Fibroblast of lung (primary cell): ENCODE measurements at regions not wholly inside any gene's neighbourhood (a gene's known extent, or its start where the extent isn't known, plus 50 kb on each side); places are given as distances from the start of the nearest gene placed in this dataset.

Experiments
- DNase-seq, 2 donors: peaks; one replicate each; pipeline versions ENCODE4 v3.0.0 to v3.0.0-alpha.2; 2010; ENCODE audit warnings: low read depth in 2 of 2
- H2AFZ ChIP-seq: 2 replicates; pipeline ENCODE4 v1.5.1; 2012; ENCODE audit warnings: low read length, control low read depth, inconsistent platforms
- H3K27ac ChIP-seq: 2 replicates; pipeline ENCODE4 v1.5.1; 2011; ENCODE audit warnings: low read length, control low read depth; ENCODE audit not compliant: insufficient read depth
- H3K27me3 ChIP-seq: 2 replicates; pipeline ENCODE4 v1.5.1; 2011; ENCODE audit warnings: mild to moderate bottlenecking, low read length; ENCODE audit not compliant: control insufficient read depth, insufficient read depth
- H3K36me3 ChIP-seq: 2 replicates; pipeline ENCODE4 v1.5.1; 2011; ENCODE audit warnings: low read length; ENCODE audit not compliant: control insufficient read depth, insufficient read depth
- H3K4me1 ChIP-seq: 2 replicates; pipeline ENCODE4 v1.5.1; 2011; ENCODE audit warnings: low read length; ENCODE audit not compliant: control insufficient read depth, insufficient read depth; ENCODE audit errors: extremely low read depth
- H3K4me2 ChIP-seq: 2 replicates; pipeline ENCODE4 v1.5.1; 2011; ENCODE audit warnings: low read length, control low read depth; ENCODE audit not compliant: insufficient read depth; ENCODE audit errors: extremely low read depth
- H3K4me3 ChIP-seq, 4 experiments: fragments of 200-600 bp in 1 of 4; sonication (generic) in 1 of 4; replicated peaks in 1 of 4; 2 replicates each; pipeline ENCODE4 v1.5.1; 2011 to 2016; ENCODE audit warnings: low read length in 4 of 4, low read depth in 3 of 4, mild to moderate bottlenecking in 3 of 4, control low read depth in 2 of 4, inconsistent platforms in 1 of 4, mixed read lengths in 1 of 4; ENCODE audit not compliant: insufficient read depth in 1 of 4; ENCODE audit errors: control extremely low read depth in 1 of 4
- H3K79me2 ChIP-seq: 2 replicates; pipeline ENCODE4 v1.5.1; 2012; ENCODE audit warnings: mild to moderate bottlenecking, low read length, inconsistent platforms; ENCODE audit not compliant: control insufficient read depth, insufficient read depth
- H3K9ac ChIP-seq: 2 replicates; pipeline ENCODE4 v1.5.1; 2011; ENCODE audit warnings: mild to moderate bottlenecking, low read length, control low read depth; ENCODE audit not compliant: insufficient read depth
- H3K9me3 ChIP-seq: 2 replicates; pipeline ENCODE4 v1.5.1; 2012; ENCODE audit warnings: low read depth, low read length; ENCODE audit not compliant: control insufficient read depth, insufficient read depth
- H4K20me1 ChIP-seq: 2 replicates; pipeline ENCODE4 v1.5.1; 2011; ENCODE audit warnings: low read length; ENCODE audit not compliant: control insufficient read depth, insufficient read depth; ENCODE audit errors: extremely low read depth
- CTCF ChIP-seq, 2 donors: IDR thresholded peaks in 1 of 2; conservative IDR thresholded peaks in 1 of 2; 1 replicate in 1 of 2; 2 replicates in 1 of 2; pipeline ENCODE4 v1.5.1; 2011 to 2012; ENCODE audit warnings: low read length in 2 of 2, control low read depth in 1 of 2, inconsistent platforms in 1 of 2, low read depth in 1 of 2, mild to moderate bottlenecking in 1 of 2
- EZH2 ChIP-seq: IDR thresholded peaks from 2 replicates; pipeline ENCODE4 v1.5.1; 2012; ENCODE audit warnings: low read length, control low read depth, mild to moderate bottlenecking; ENCODE audit errors: missing control alignments

- TF ChIP-seq CTCF (conservative IDR thresholded peaks at IDR 0.05 in 1 of 2, IDR thresholded peaks at IDR 0.05 in 1 of 2; ENCODE audit: low read depth in 1 of 2, low read length in 2 of 2) (no peak), EZH2 (no peak)
- H2AFZ ChIP-seq, result peak overlapping the region; percentile 1
- no peaks in the 10 kb centered on the region for H4K20me1 ChIP-seq
- H3K27ac ChIP-seq, result no peak overlapping the region
- no peaks in the 10 kb centered on the region for H3K27me3 ChIP-seq
- H3K9ac ChIP-seq, result no peak overlapping the region
- H3K9me3 ChIP-seq, result no peaks in the 10 kb centered on the region
- H3K4me1 ChIP-seq, result no peaks in the 10 kb centered on the region
- DNase-seq, result no peak
- H3K36me3 ChIP-seq, result no peaks in the 10 kb centered on the region
- no peak overlapping the region for H3K4me2 ChIP-seq
- no peak overlapping the region for H3K4me3 ChIP-seq
- no peaks in the 10 kb centered on the region for H3K79me2 ChIP-seq
Measured at GRCh38 chr3:110181226-110181625, 843.9 kb upstream of the DPPA4 start.

- H3K9ac ChIP-seq, result no peak overlapping the region
- H3K9me3 ChIP-seq, result no peaks in the 10 kb centered on the region
- no peak overlapping the region for H3K4me2 ChIP-seq
- H2AFZ ChIP-seq, result no peak overlapping the region
- H3K79me2 ChIP-seq, result no peaks in the 10 kb centered on the region
- H3K36me3 ChIP-seq, result no peaks in the 10 kb centered on the region
- H3K27me3 ChIP-seq, result no peaks in the 10 kb centered on the region
- H3K27ac ChIP-seq, result no peak overlapping the region
- H3K4me3 ChIP-seq, result no peak overlapping the region
- TF ChIP-seq CTCF (conservative IDR thresholded peaks at IDR 0.05 in 1 of 2, IDR thresholded peaks at IDR 0.05 in 1 of 2; ENCODE audit: low read depth in 1 of 2, low read length in 2 of 2) (no peak), EZH2 (no peak)
- H4K20me1 ChIP-seq, result no peaks in the 10 kb centered on the region
- DNase-seq, result peak in 1 of 2 donors; percentile 17
- H3K4me1 ChIP-seq, result no peaks in the 10 kb centered on the region
Measured at GRCh38 chr3:110184536-110184935, 847.2 kb upstream of the DPPA4 start.

- H3K4me3 ChIP-seq, result no peak overlapping the region
- H3K27me3 ChIP-seq, result no peaks in the 10 kb centered on the region
- no peaks in the 10 kb centered on the region for H3K4me1 ChIP-seq
- TF ChIP-seq EZH2, result no peak
- no peak for TF ChIP-seq CTCF (conservative IDR thresholded peaks at IDR 0.05 in 1 of 2, IDR thresholded peaks at IDR 0.05 in 1 of 2; ENCODE audit: low read depth in 1 of 2, low read length in 2 of 2)
- no peak overlapping the region for H2AFZ ChIP-seq
- DNase-seq, result peak in 1 of 2 donors; percentile 13
- H3K9ac ChIP-seq, result no peak overlapping the region
- no peak overlapping the region for H3K4me2 ChIP-seq
- no peaks in the 10 kb centered on the region for H3K79me2 ChIP-seq
- H3K36me3 ChIP-seq, result no peaks in the 10 kb centered on the region
- H4K20me1 ChIP-seq, result no peaks in the 10 kb centered on the region
- H3K9me3 ChIP-seq, result no peaks in the 10 kb centered on the region
- no peak overlapping the region for H3K27ac ChIP-seq
Measured at GRCh38 chr3:110193074-110193473, 855.7 kb upstream of the DPPA4 start.
